Activated CD8-positive, alpha-beta memory T cell treated with anti-CD3 and anti-CD28 coated beads, Interleukin-2, amount 50 U/mL, for 1 hour (primary cell): ENCODE measurements at regions not wholly inside any gene's neighbourhood (a gene's known extent, or its start where the extent isn't known, plus 50 kb on each side); places are given as distances from the start of the nearest gene placed in this dataset.

Source experiments
- DNase-seq: peaks from one replicate; pipeline ENCODE4 v3.0.0-alpha.2; 2020; ENCODE audit errors: extremely low read depth

DNA sequence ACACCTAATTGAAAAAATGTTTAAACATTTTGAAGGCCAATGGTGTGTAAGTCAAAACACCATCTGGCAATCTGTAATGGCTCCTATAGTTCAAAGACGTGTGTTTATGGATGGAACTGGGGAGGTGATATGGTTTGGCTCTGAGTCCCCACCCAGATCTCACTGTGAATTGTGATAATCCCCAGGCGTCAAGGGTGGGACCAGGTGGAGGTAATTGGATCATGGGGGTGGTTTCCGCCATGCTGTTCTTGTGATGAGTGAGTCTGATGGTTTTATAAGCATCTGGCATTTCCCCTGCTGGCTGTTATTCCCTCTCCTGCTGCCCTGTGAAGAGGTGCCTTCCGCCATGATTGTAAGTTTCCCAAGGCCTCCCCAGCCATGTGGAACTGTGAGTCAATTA lies 52.2 kb downstream of the ADRA2C start:
- no peak for DNase-seq

DNA sequence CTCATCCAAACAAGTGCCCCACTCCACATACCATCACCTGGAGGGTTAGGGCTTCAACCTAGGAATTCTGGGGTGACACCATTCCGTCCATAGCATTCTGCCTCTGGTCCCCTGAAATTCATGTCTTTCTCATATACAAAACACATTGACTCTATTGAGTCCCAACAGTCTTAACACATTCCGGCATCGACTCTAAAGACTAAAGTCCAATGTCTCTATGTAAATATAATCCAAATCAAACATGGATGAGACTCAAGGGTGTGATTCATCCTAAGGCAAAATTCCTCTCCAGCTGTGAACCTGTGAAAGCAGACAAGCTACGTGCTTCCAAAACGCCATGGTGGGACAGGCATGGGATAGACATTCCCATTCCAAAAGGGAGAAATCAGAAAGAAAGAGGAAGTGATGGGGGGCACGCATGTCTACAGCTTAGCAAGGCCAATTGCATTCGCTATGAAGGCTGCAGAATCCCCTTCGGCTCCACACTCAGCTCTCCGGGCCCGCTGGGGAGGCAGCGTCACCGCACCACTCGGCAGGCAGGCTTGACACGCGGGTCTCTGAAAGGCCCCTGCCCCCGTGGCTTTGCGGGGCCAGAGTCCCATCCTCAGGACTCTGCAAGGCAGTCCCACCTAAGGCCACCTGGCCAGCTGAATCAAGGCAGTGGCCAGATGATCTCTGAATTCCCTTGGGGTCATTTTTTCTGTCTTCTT lies 53.2 kb downstream of the ADRA2C start:
- DNase-seq = no peak

DNA sequence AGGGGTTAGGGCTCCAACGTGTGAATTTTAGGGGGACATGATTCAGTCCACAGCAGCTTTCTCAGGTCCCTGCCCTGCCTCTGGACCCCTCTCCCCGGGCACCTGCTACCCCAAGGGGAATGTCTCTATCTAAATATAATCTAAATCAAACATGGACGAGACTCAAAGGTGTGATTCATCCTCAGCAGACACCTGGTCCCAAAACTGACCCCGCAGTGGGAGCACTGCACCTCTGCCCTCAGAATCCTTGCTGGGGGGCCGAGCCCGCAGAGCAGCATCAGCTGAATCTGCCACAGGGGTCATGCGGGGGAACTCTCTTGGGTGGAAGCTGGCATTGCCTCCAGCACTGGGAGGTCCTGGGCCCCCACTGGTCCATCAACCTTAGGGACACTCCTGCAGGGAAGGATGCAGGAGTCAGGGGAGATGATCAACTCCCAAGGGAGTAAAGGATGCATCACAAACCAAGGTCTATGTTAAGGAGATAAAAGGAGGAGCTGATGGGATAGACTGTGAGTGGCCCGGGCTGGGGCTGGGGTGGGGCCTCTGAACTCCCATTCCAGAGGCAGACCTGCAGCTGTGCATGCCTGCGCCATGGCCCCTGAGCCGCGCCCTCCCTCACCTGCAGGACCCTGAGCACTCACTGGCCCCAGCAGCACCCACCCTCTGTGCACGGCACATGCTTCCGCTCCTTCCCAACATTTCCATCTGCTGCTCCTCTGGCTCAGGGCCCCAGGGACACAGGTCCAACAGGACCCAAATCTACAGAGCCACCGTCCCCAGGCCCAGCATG lies 54.0 kb downstream of the ADRA2C start:
- no peak for DNase-seq

DNA sequence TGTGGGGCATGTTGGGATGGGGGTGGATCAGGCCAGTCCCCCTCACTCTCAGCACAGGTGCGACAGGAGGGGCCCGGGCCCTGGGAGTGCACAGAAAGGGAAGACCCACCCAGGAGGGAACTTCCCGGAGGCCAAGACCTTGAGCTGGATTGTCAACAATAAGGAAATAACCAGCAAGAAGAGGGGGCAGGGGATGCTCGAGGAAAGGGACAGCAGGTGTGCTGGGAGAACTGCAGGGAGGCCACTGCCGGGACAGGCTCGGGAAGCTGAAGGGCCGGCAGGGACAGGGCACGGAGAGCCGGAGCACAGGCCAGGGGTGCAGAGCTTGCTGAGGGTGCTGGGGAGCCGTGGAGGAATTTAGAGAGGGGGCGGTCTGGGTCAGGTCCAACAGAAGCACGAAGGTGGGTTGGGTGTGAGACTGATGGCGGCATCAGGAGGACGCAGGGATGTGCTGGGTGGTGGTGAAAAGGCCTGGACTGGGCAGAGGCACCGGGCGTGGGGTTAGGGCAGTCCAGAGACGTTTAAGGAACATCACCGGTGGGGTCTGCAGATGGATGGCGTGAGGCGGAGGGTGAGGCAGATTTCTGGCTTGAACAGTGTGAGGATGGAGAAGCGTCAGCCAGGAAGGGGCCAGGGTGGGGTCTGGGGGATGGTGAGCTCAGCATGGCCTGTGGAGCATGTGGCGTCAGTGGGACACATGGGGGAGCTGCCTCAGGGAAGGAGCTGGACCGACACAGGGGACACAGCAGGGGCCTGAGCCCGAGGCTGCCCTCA lies 54.8 kb downstream of the ADRA2C start:
- no peak for DNase-seq

DNA sequence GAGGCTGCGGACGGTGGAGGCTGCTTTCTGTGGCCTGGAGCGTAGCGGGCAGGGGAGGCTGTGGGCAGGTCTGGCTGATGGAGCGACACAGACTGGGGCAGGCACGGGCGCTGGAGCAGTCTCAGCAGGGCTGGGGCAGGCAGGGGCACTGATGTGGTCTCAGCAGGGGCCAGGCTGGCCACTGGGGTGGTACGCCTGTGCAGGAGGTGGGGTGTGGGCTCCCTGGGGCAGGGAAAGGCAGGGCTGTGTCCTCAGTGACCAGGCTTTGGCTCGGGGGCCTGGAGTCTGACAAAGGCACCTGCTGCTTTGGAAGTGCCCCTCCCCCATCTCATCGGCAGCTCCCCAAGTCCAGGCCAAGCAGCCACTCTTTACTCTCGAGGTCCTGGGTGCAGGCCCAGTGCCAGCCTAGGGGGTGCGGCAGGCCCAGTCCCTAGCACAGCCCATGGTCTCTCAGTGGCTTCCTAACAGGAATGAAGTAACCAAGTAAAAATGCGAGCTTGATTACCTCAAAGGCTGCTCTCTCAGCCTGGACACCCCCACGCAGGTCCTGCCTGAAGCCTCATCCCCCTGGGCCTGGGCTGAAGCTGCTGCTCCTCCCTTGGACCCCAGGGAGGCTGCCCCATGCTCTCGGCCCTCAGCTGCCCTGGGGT lies 55.5 kb downstream of the ADRA2C start:
- no peak for DNase-seq

DNA sequence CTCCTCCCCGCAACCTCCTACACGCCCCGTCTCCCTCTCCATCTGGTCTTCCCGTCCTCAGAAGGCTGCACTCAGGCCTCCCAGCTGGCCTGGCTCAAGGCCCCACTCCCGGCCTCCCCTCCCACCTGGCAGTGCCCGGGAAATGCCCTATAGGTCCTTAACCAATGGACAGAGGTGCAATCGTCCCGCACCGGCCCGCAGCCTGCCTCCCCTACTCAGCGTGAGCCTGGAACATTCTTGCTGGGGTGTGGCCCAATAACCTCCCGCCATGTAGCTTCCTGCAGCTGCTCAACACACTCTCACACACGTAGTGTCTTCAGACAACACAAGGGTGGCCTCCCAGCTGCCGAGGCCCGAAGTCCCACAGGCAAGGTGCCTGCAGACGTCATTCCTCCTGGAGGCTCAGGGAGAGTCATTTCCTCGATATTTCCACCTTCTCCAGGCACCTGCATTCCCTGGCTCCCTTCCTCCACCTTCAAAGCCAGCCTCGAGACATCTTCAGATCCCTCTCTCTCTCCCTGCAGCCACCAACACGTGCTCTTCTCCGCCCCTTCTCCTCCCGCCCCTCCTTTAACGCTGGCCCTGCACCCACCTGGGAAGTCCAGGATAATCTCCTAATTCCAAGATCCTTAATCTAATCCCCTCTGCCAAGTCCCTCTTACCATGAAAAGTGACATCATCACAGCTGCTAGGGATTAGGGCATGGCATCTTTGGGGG lies 56.2 kb downstream of the ADRA2C start:
- DNase-seq = no peak

DNA sequence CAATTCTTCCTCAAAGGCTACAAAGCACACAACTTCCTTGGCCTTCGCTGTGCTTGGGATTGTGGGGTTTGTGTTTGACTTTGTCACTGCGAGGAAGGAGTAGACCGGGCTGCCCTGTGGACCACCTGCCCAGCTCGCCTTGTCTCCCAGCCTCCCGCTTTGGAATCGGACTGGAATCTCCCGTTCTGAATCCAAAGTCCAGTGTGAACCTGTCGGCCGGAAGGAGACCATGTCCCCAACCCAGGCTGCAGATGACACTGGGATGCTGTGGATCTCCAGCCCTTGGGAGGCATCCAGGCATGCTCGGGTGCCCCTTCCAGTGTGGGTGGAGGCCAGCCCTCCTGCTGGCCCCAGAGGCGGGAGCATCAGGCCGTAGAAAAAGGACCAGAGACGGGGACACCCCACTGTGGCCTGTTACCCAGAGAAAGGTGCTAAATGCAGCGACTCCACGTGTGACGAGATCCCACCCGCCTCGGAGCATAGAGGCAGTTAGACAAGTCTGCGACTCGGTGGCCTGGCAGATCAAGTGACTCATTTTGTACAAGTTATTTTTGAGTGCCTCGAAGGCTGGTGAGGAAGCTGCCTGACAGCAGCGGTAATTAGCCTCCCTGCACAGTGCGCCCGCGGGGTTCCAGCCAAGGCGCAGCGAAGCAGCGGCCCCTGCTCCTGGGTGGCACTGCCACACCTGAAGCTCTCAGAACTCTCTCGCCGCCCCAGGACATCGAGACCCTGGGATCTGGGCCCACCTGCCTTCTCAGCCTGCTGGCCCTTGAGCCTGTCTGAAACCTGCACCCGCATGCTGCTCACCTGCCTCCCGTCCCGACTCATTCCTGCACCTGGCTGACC lies 57.5 kb downstream of the ADRA2C start:
- no peak for DNase-seq

DNA sequence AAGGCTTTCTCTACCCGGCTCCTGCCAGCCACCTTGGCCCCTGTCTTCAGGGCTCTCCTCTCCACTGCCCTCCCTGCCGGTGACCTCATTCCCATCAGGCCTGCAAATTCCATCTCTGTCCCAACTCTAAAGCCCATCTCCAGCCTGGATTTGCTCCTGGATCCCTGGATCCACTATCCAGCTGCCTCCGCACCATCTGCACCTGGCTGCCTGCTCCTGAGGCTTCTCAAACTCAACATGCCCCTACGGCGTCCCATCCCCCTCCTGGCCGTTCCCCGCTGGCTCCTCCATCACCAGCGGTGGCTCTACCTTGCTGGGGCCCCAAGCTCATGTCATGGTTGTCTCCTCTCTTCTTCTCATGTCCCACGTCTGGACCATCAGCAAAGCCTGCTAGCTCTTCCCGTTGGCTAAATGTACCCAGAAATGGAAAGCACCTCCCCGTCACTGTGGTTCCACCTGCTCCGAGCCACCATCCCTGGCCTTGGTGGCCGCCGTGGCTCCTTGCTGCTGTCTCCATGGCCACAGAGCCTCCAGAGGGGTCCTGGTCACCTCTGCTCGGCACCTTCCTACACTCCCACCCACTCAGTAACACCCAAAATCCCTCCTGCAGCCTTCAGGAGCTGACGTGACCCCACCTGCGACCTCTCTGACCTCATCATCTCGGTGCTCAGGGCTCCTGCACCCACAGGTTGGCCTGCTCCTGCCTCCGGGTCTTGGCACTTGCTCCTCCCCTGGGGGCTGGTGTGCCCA lies 58.5 kb downstream of the ADRA2C start:
- no peak for DNase-seq

DNA sequence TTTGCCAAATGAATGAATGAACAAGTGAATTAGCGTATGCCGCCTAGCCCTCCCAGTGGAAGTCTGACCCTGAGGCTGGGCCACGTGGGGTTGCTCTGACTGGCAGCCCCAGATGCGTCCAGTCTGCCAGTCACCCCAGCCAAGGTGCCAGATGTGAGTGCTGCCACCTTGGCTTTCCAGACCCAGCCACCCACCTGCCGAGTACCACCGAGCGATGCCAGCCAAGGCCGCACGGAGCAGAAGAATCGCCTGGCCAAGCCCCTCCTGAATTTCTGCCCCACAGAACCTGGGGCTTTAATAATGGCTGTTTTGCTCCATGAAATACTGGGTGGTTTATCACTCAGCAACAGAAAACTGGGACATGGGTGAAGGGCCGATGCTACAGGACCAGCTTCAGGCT lies 59.3 kb downstream of the ADRA2C start:
- no peak for DNase-seq

DNA sequence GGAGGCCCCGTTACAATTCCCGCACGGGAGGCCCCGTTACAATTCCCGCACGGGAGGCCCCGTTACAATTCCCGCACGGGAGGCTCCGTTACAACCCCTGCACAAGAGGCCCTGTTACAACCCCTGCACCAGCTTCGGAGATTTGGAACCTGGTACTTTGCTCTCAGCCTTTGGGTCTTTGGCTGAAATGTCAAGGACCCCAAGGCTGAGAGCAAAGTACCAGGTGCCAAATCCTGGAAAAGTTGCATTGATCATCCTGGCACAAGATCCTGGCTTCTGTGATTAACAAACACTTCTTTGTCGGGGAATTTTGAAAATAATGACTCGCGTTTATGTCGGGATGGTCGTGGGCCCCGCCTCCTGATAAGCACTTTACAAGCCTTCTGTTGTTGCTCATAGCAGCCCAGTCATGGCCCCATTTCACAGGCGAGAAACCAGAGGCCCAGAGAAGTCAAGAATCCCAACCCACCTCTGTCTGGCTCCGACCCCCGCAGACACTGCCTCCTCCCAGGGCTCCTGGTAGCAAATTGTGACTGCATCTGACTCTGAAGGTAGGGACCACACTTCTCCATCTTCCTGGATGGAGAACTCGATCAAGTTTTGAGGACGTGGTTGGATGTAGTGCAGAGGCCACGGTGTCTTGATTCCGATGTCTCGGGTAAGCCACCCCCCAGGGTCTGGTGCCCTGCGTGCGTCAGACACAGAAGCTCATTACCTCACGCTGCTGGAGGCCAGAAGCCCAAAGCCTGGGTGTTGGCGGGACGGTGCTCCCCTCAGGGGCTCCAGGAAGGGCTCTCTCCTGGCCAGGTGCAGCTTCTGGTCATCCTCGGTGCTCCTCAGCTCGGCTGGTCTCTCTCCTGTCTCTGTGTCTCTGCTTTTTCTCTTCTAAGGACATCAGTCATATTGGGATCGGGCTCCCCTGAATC lies 60.3 kb downstream of the ADRA2C start:
- DNase-seq = no peak

DNA sequence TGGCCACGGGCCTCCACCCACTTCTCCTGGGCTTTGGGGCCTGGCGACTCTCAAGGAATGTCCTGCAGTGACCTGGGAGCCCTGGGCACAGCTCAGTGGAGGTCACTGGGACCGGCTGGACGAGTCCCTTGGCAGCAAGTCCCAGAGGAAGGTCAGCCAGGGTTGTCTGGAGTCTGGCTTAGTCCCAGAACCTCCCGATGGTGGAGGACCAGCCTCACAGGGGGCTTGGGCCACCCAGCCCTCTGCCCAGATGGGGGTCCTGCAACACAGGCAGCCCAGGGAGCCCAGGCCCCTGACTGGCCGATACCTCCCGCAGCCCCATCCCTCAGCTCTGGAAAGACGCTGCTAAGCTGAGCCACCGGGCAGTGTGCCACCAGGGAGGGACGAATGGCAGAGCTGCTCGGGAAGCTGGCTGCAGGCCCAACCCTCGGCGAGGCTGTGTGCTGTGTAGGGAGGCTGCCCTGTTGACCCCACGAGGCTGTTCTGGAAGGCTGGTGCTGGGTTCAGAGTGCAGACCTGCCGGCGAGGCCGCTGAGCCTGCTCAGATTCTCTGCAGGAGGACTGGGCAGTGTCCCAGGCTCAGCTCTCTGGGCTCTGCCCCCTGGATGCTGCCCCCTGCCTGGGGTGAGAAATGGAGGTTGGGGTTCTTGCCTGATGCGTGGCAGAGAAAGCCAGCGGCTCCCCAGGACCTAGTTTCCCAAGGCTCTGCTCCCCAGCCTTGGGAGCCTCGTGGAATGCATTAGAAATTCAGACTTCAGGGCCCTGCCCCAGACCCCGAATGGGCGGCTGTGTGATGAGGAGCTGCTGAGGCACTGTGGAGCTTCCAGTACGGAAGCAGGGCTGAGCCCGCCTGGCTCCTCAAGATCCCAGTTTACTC lies 61.7 kb downstream of the ADRA2C start:
- DNase-seq = no peak

DNA sequence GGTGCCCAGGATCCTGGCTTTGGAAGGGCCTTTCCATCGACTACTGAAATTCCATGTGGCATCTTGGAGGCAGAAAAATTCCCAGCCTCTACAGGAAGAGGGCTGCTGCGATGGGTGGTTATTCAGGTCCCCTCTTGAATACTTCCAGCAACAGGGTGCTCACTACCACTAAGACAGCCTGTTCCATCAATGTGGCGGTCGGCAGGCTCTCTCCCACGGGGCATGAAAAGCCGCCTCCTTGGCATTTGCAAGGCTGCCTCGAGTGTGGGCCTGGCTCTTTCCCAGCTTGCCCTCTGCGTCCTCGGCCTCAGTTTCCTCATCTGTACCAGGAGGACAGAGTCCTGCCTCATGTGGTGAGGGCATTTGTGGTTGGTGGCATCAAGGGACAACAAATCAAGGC lies 62.4 kb downstream of the ADRA2C start:
- no peak for DNase-seq

DNA sequence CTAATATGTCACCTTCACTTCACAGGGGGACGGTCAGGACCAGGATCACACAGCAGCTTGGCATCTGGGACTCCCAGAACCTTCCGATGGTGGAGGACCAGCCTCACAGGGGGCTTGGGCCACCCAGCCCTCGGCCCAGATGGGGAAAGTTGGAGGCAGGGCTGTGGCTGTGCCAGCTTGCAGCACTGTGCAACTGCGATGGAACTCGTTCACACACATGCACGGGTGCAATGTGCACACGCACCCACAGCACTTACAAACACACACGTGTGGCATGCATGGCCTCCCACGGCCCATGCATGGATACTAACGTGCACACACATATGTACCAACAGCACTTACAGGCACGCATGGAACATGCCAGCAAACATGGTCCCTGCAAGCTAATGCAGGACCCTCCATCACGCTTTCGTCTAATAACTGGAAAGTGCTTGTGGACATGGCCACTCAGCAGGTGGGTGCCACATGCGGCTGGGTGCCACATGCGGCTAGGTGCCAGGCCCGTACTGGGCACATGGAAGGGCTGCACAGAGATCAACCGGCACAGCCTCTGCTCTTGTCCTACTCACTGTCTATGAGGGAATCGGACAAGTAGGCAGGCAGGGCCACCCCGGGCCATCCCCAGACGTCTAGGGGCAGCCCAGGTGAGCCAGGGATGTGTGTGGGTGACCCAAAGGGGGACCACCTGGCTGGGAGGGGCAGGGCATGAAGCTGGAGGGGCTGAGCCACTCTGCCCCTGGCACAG lies 63.2 kb downstream of the ADRA2C start:
- DNase-seq = no peak

DNA sequence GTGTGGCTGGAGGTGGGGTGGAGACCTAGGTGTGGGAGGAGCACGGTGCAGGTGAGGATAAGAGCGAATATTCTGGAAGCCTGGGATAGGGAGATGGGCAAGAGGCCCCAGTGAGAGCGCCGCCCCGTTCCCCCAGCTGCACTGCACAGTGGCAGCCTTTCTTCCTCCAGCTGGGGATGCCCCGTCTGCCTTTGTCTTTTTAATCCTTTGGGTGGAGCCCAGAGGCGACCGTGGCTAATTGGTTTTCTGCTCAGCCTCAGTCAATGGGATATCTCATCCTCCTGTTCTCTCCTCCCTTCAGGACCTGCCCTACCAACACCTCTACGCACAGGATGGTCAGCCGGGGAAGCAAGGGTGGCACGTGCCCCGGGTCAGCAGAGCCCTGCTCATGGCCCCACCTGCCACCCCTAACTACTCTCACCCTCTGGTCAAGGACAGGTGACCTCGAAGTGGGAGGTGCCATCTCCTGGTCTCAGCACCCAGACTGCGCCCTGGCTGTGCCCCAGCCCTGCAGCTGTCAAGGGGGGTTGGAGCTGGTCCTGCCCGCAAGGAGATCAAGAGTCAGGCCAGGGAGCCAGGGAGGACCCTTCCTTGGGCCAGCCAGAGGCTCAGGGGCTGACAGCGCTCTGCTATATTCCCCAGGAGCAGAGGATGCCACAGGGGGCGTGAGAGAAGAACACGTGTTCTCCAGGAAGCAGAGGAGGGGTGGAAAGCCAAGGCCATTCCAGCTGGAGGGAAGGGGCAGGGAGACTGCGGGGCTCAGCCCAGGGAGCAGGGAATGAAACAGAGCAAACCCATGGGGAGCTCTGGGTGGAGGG lies 64.0 kb downstream of the ADRA2C start:
- DNase-seq = no peak

DNA sequence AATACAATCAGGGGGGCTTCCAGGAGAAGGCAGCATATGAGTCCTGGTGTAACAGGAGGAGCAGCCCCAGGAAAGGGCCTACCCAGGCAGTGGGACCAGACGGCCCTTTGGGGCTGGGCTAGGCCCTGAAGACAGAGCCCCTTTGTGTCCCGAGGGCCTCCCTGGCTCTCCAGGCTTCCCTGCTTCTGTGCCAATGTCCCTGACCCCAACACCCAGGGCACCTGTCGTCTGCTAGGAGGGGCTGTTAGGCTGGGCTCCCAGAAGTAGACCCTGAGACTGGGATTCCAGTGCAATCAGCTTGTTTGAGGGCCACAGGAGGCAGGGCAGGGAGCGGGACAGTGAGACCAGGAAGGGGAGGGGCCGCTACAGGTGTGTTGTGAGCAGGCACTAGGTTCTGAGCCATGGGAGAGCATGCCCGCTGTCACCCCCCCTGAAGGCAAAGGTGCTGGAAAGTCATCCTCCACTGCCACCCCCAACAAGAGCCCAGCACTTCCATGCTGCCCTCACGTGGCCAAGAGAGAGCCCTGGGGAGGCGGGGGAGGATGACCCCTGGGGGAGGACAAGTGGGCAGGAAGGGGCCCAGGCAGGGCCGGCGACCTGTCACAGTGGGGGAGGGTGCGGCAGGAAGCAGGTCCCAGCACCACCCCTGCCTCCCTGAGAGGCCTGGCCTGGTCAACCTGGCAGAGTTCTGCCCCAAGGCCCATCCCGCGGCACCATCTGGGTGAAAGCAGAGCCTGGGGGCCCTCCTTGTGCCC lies 64.8 kb downstream of the ADRA2C start:
- no peak for DNase-seq
